ENCODE measurements at regions not wholly inside any gene's neighbourhood (a gene's known extent, or its start where the extent isn't known, plus 50 kb on each side); places are given as distances from the start of the nearest gene placed in this dataset.

- no peak overlapping the region for H3K27ac ChIP-seq
- DNase-seq (ENCODE audit: low read depth, low spot score) = no peak
Observed at GRCh38 chr3:117990627-117991026, 1044.0 kb downstream of the IGSF11 start.

- no peak for DNase-seq (ENCODE audit: low read depth, low spot score)
- no peak overlapping the region for H3K27ac ChIP-seq
Observed at GRCh38 chr3:117995842-117996437, 1038.7 kb downstream of the IGSF11 start.

GRCh38 chr3:117997201-117998049 lies 1037.2 kb downstream of the IGSF11 start:
- no peak overlapping the region for H3K27ac ChIP-seq
- peak; percentile 8 for DNase-seq (ENCODE audit: low read depth, low spot score)

GRCh38 chr3:117998071-117998470 lies 1036.6 kb downstream of the IGSF11 start:
- DNase-seq (ENCODE audit: low read depth, low spot score) = no peak
- H3K27ac ChIP-seq = no peak overlapping the region

GRCh38 chr3:118000219-118000618 lies 1034.4 kb downstream of the IGSF11 start:
- DNase-seq (ENCODE audit: low read depth, low spot score) = no peak
- H3K27ac ChIP-seq = no peak overlapping the region

GRCh38 chr3:118001380-118001779 lies 1033.3 kb downstream of the IGSF11 start:
- no peak overlapping the region for H3K27ac ChIP-seq
- no peak for DNase-seq (ENCODE audit: low read depth, low spot score)

GRCh38 chr3:118011910-118012309 lies 1022.7 kb downstream of the IGSF11 start:
- no peak overlapping the region for H3K27ac ChIP-seq
- no peak for DNase-seq (ENCODE audit: low read depth, low spot score)

GRCh38 chr3:118029049-118029448 lies 1005.6 kb downstream of the IGSF11 start:
- DNase-seq (ENCODE audit: low read depth, low spot score) = no peak

GRCh38 chr3:118036215-118036614 lies 998.4 kb downstream of the IGSF11 start:
- DNase-seq (ENCODE audit: low read depth, low spot score) = no peak
- H3K27ac ChIP-seq = no peak overlapping the region

More at GRCh38 chr3:118029049-118029448, 1005.6 kb downstream of the IGSF11 start:
- H3K27ac ChIP-seq = no peak overlapping the region

- no peak overlapping the region for H3K27ac ChIP-seq
- no peak for DNase-seq (ENCODE audit: low read depth, low spot score)
Observed at GRCh38 chr3:118055381-118055780, 979.3 kb downstream of the IGSF11 start.

GRCh38 chr3:118057086-118057485 lies 977.6 kb downstream of the IGSF11 start:
- H3K27ac ChIP-seq = no peak overlapping the region
- no peak for DNase-seq (ENCODE audit: low read depth, low spot score)

- no peak for DNase-seq (ENCODE audit: low read depth, low spot score)
- no peak overlapping the region for H3K27ac ChIP-seq
Observed at GRCh38 chr3:118059096-118059495, 975.5 kb downstream of the IGSF11 start.

GRCh38 chr3:118067439-118067838 lies 967.2 kb downstream of the IGSF11 start:
- H3K27ac ChIP-seq = no peak overlapping the region
- no peak for DNase-seq (ENCODE audit: low read depth, low spot score)

GRCh38 chr3:118075873-118076272 lies 958.8 kb downstream of the IGSF11 start:
- no peak for DNase-seq (ENCODE audit: low read depth, low spot score)
- no peak overlapping the region for H3K27ac ChIP-seq

GRCh38 chr3:118077332-118077731 lies 957.3 kb downstream of the IGSF11 start:
- DNase-seq (ENCODE audit: low read depth, low spot score) = no peak
- H3K27ac ChIP-seq = no peak overlapping the region

GRCh38 chr3:118080889-118081288 lies 953.8 kb downstream of the IGSF11 start:
- DNase-seq (ENCODE audit: low read depth, low spot score) = no peak
- H3K27ac ChIP-seq = no peak overlapping the region

GRCh38 chr3:118088696-118089095 lies 946.0 kb downstream of the IGSF11 start:
- DNase-seq (ENCODE audit: low read depth, low spot score) = no peak
- H3K27ac ChIP-seq = no peak overlapping the region

- DNase-seq (ENCODE audit: low read depth, low spot score) = peak; percentile 50
- H3K27ac ChIP-seq = no peak overlapping the region
Observed at GRCh38 chr3:118089563-118089962, 945.1 kb downstream of the IGSF11 start.

GRCh38 chr3:118097226-118097625 lies 937.4 kb downstream of the IGSF11 start:
- H3K27ac ChIP-seq = no peak overlapping the region
- DNase-seq (ENCODE audit: low read depth, low spot score) = peak; percentile 43

- no peak overlapping the region for H3K27ac ChIP-seq
- no peak for DNase-seq (ENCODE audit: low read depth, low spot score)
Observed at GRCh38 chr3:118097660-118098059, 937.0 kb downstream of the IGSF11 start.

GRCh38 chr3:118098827-118099226 lies 935.8 kb downstream of the IGSF11 start:
- no peak for DNase-seq (ENCODE audit: low read depth, low spot score)

GRCh38 chr3:118101891-118102290 lies 932.8 kb downstream of the IGSF11 start:
- no peak overlapping the region for H3K27ac ChIP-seq
- peak; percentile 33 for DNase-seq (ENCODE audit: low read depth, low spot score)

More at GRCh38 chr3:118098827-118099226, 935.8 kb downstream of the IGSF11 start:
- no peak overlapping the region for H3K27ac ChIP-seq

All from epithelial cell of prostate (primary cell).